ENCODE measurements at regions not wholly inside any gene's neighbourhood (a gene's known extent, or its start where the extent isn't known, plus 50 kb on each side); places are given as distances from the start of the nearest gene placed in this dataset.

GRCh38 chr2:118582058-118582457 lies 265.4 kb downstream of the EN1 start:
- no peaks in the 10 kb centered on the region for H3K36me3 Mint-ChIP-seq
- H3K27ac Mint-ChIP-seq: no peak overlapping the region
- H3K27me3 Mint-ChIP-seq (ENCODE audit: low read depth): no peaks in the 10 kb centered on the region; the same call in 1 of the 2 replicates
- no peak for ATAC-seq
- H3K4me3 Mint-ChIP-seq: no peak overlapping the region
- peaks cover 22% of the 10 kb centered on the region for H3K4me1 Mint-ChIP-seq
- CTCF ChIA-PET: no interaction called here
- H3K9me3 Mint-ChIP-seq: no peaks in the 10 kb centered on the region
- no peak for DNase-seq (ENCODE audit: low spot score)
- POLR2A ChIA-PET: no interaction called here
- TF ChIP-seq ZNF425 (CRISPR knock-in tag; conservative IDR thresholded peaks at IDR 0.05): no peak
- TF ChIP-seq SMAD3 (CRISPR knock-in tag; IDR thresholded peaks at IDR 0.05; ENCODE audit: borderline replicate concordance): no peak
- no peak for TF ChIP-seq GRHL2 (CRISPR knock-in tag; IDR thresholded peaks at IDR 0.05; ENCODE audit: insufficient replicate concordance, severe bottlenecking)
- no peak for TF ChIP-seq ZNF263 (CRISPR knock-in tag; IDR thresholded peaks at IDR 0.05; ENCODE audit: low read depth)
- TF ChIP-seq TCF7 (CRISPR knock-in tag; IDR thresholded peaks at IDR 0.05; ENCODE audit: low read depth): no peak
- no peak for TF ChIP-seq KAT7 (CRISPR knock-in tag; IDR thresholded peaks at IDR 0.05; ENCODE audit: borderline replicate concordance)
- no peak for TF ChIP-seq EMX1 (CRISPR knock-in tag; IDR thresholded peaks at IDR 0.05)
- no peak for TF ChIP-seq TEAD1 (CRISPR knock-in tag; IDR thresholded peaks at IDR 0.05)
- TF ChIP-seq CREM (CRISPR knock-in tag; IDR thresholded peaks at IDR 0.05): no peak
- no peak for TF ChIP-seq ZNF396 (CRISPR knock-in tag; IDR thresholded peaks at IDR 0.05; ENCODE audit: borderline replicate concordance)
- TF ChIP-seq ZNF532 (CRISPR knock-in tag; IDR thresholded peaks at IDR 0.05; ENCODE audit: borderline replicate concordance): no peak
- no peak for TF ChIP-seq FOXP4 (CRISPR knock-in tag; IDR thresholded peaks at IDR 0.05)
- no peak for TF ChIP-seq ARID4B (CRISPR knock-in tag; IDR thresholded peaks at IDR 0.05; ENCODE audit: borderline replicate concordance)
- no peak for TF ChIP-seq SOX15 (CRISPR knock-in tag; IDR thresholded peaks at IDR 0.05)
- TF ChIP-seq NR1H2 (CRISPR knock-in tag; IDR thresholded peaks at IDR 0.05): no peak
- no peak for TF ChIP-seq TP53 (CRISPR knock-in tag; IDR thresholded peaks at IDR 0.05)
- TF ChIP-seq ERG (CRISPR knock-in tag; IDR thresholded peaks at IDR 0.05): no peak
- TF ChIP-seq GTF2I (CRISPR knock-in tag; conservative IDR thresholded peaks at IDR 0.05): no peak

All from WTC11 (cell line).